ENCODE measurements at regions not wholly inside any gene's neighbourhood (a gene's known extent, or its start where the extent isn't known, plus 50 kb on each side); places are given as distances from the start of the nearest gene placed in this dataset.
"Not testable (repeated sequence)": the region's sequence is repeated elsewhere in the genome, so short reads cannot be mapped to it uniquely, and the experiment has no call there.

- TF ChIP-seq EP300 (IDR thresholded peaks at IDR 0.05) (no peak), POLR2AphosphoS5 (IDR thresholded peaks at IDR 0.05) (no peak), POLR2A (IDR thresholded peaks at IDR 0.05) (no peak), CTCF (IDR thresholded peaks at IDR 0.05) (no peak)
- no peaks in the 10 kb centered on the region for H3K36me3 ChIP-seq
- no peaks in the 10 kb centered on the region for H3K9me3 ChIP-seq
- no peak for ATAC-seq
- H3K27ac ChIP-seq, result no peak overlapping the region
- H3K27me3 ChIP-seq, result peaks cover 35% of the 10 kb centered on the region
- H3K4me3 ChIP-seq, result no peak overlapping the region
- no peaks in the 10 kb centered on the region for H3K4me1 ChIP-seq
- 63 to 80% methylated on average over 2 to 6 of the region's 8 CpGs for WGBS, 2 donors (ENCODE audit: low coverage in 1 of 2)
Measured at GRCh38 chr10:131553581-131553980, 242.1 kb upstream of the TCERG1L start.

DNA sequence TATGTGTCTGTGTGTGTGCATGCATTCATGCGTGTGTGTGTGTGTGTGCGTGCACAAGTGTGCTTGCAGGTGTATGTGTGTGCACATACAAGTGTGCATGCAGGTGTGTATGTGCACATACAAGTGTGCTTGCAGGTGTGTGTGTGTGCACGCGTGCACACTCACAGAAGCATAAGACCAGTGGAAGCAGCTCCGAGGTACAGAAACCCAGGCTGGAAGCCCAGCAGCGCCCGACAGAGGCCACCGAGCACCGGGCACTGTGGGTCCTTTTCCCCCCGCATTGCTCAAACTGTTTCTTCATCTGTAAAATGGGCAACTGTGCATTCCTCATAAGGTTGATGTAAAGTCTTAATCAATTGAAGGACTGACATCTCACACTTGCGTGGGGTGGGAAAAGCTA lies 243.3 kb upstream of the TCERG1L start:
- H3K4me3 ChIP-seq, result no peak overlapping the region
- no peaks in the 10 kb centered on the region for H3K4me1 ChIP-seq
- H3K36me3 ChIP-seq, result no peaks in the 10 kb centered on the region
- no peak overlapping the region for H3K27ac ChIP-seq
- no peak for ATAC-seq
- TF ChIP-seq CTCF (IDR thresholded peaks at IDR 0.05) (no peak), POLR2AphosphoS5 (IDR thresholded peaks at IDR 0.05) (no peak), POLR2A (IDR thresholded peaks at IDR 0.05) (no peak), EP300 (IDR thresholded peaks at IDR 0.05) (no peak)
- 47 to 85% methylated on average over 3 to 9 of the region's 11 CpGs for WGBS, 2 donors (ENCODE audit: low coverage in 1 of 2)
- peaks cover 46% of the 10 kb centered on the region for H3K27me3 ChIP-seq
- no peaks in the 10 kb centered on the region for H3K9me3 ChIP-seq

GRCh38 chr10:131555406-131555805 lies 243.9 kb upstream of the TCERG1L start:
- H3K9me3 ChIP-seq, result no peaks in the 10 kb centered on the region
- H3K4me3 ChIP-seq, result no peak overlapping the region
- no peaks in the 10 kb centered on the region for H3K4me1 ChIP-seq
- H3K27ac ChIP-seq, result no peak overlapping the region
- ATAC-seq, result no peak
- no peaks in the 10 kb centered on the region for H3K36me3 ChIP-seq
- H3K27me3 ChIP-seq, result peaks cover 52% of the 10 kb centered on the region
- 53 to 93% methylated on average over 2 to 4 of the region's 7 CpGs for WGBS, 2 donors (ENCODE audit: low coverage in 1 of 2)
- TF ChIP-seq POLR2A (IDR thresholded peaks at IDR 0.05), result no peak
- TF ChIP-seq EP300 (IDR thresholded peaks at IDR 0.05), result no peak
- no peak for TF ChIP-seq CTCF (IDR thresholded peaks at IDR 0.05)
- no peak for TF ChIP-seq POLR2AphosphoS5 (IDR thresholded peaks at IDR 0.05)

GRCh38 chr10:131556061-131556896 lies 244.8 kb upstream of the TCERG1L start:
- WGBS, 2 donors (ENCODE audit: low coverage in 1 of 2), result 54 to 77% methylated on average over 4 to 6 of the region's 17 CpGs
- H3K4me1 ChIP-seq, result no peaks in the 10 kb centered on the region
- no peaks in the 10 kb centered on the region for H3K36me3 ChIP-seq
- H3K27me3 ChIP-seq, result peaks cover 61% of the 10 kb centered on the region
- no peak overlapping the region for H3K4me3 ChIP-seq
- no peaks in the 10 kb centered on the region for H3K9me3 ChIP-seq
- no peak for ATAC-seq
- no peak overlapping the region for H3K27ac ChIP-seq
- TF ChIP-seq CTCF (IDR thresholded peaks at IDR 0.05) (no peak), POLR2AphosphoS5 (IDR thresholded peaks at IDR 0.05) (no peak), POLR2A (IDR thresholded peaks at IDR 0.05) (no peak), EP300 (IDR thresholded peaks at IDR 0.05) (no peak)

- H3K4me3 ChIP-seq, result no peak overlapping the region
- 0 to 61% methylated on average over 5 to 10 of the region's 12 CpGs for WGBS, 2 donors (ENCODE audit: low coverage in 1 of 2)
- TF ChIP-seq POLR2AphosphoS5 (IDR thresholded peaks at IDR 0.05) (no peak), EP300 (IDR thresholded peaks at IDR 0.05) (no peak), CTCF (IDR thresholded peaks at IDR 0.05) (no peak), POLR2A (IDR thresholded peaks at IDR 0.05) (no peak)
- H3K27me3 ChIP-seq, result peaks cover 66% of the 10 kb centered on the region
- no peak for ATAC-seq
- H3K27ac ChIP-seq, result no peak overlapping the region
- no peaks in the 10 kb centered on the region for H3K4me1 ChIP-seq
- no peaks in the 10 kb centered on the region for H3K36me3 ChIP-seq
- no peaks in the 10 kb centered on the region for H3K9me3 ChIP-seq
Measured at GRCh38 chr10:131556897-131557495, 245.5 kb upstream of the TCERG1L start.

DNA sequence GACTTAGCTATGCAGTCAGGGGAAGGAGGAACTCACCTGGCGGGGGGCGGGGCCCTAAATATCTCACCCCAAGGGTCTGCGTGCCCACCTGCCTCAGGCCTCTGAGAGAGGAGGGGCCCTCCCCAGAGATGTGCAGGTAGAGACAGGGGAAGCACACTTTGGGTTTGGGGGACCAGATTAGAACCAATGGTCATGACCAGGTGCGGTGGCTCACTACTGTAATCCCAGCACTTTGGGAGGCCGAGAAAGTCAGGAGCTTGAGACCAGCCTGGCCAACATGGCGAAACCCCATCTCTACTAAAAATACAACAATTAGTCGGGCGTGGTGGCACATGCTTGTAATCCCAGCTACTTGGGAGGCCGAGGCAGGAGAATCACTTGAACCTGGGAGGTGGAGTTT lies 246.4 kb upstream of the TCERG1L start:
- not testable (repeated sequence) for H3K4me1 ChIP-seq, H3K4me3 ChIP-seq, H3K27ac ChIP-seq, H3K9me3 ChIP-seq, H3K36me3 ChIP-seq, ATAC-seq
- WGBS, 2 donors (ENCODE audit: low coverage in 1 of 2), result 58 to 100% methylated on average over 3 to 5 of the region's 9 CpGs
- H3K27me3 ChIP-seq, result peaks cover 58% of the 10 kb centered on the region

Data from gastroesophageal sphincter (tissue), 4 donors.